NCI-H226 (cell line): ENCODE measurements at regions not wholly inside any gene's neighbourhood (a gene's known extent, or its start where the extent isn't known, plus 50 kb on each side); places are given as distances from the start of the nearest gene placed in this dataset.
"Not testable (repeated sequence)": the region's sequence is repeated elsewhere in the genome, so short reads cannot be mapped to it uniquely, and the experiment has no call there.

ENCODE experiments used
- DNase-seq: peaks from one replicate; pipeline ENCODE4 v3.0.0-alpha.2; 2015

- no peak for DNase-seq
Measured at GRCh38 chr3:66860771-66861170, 137.3 kb upstream of the KBTBD8 start.

- DNase-seq, result no peak
Measured at GRCh38 chr3:66863205-66864111, 134.6 kb upstream of the KBTBD8 start.

- no peak for DNase-seq
Measured at GRCh38 chr3:66884659-66885058, 113.4 kb upstream of the KBTBD8 start.

- no peak for DNase-seq
Measured at GRCh38 chr3:66885326-66886000, 112.6 kb upstream of the KBTBD8 start.

GRCh38 chr3:66889750-66890494 lies 108.2 kb upstream of the KBTBD8 start:
- DNase-seq, result no peak

GRCh38 chr3:66898155-66898554 lies 100.0 kb upstream of the KBTBD8 start:
- DNase-seq, result no peak

GRCh38 chr3:66904336-66904735 lies 93.8 kb upstream of the KBTBD8 start:
- no peak for DNase-seq

GRCh38 chr3:66904831-66905493 lies 93.1 kb upstream of the KBTBD8 start:
- DNase-seq, result peak; percentile 1

GRCh38 chr3:66907136-66907535 lies 91.0 kb upstream of the KBTBD8 start:
- no peak for DNase-seq

GRCh38 chr3:66910266-66911055 lies 87.6 kb upstream of the KBTBD8 start:
- DNase-seq, result no peak

GRCh38 chr3:66912306-66912705 lies 85.8 kb upstream of the KBTBD8 start:
- no peak for DNase-seq

- DNase-seq, result no peak
Measured at GRCh38 chr3:66922058-66922457, 76.0 kb upstream of the KBTBD8 start.

- no peak for DNase-seq
Measured at GRCh38 chr3:66923969-66924368, 74.1 kb upstream of the KBTBD8 start.

- no peak for DNase-seq
Measured at GRCh38 chr3:66928252-66928651, 69.9 kb upstream of the KBTBD8 start.

GRCh38 chr3:66931291-66931690 lies 66.8 kb upstream of the KBTBD8 start:
- no peak for DNase-seq

GRCh38 chr3:66931699-66932098 lies 66.4 kb upstream of the KBTBD8 start:
- DNase-seq, result no peak

GRCh38 chr3:66933233-66933632 lies 64.9 kb upstream of the KBTBD8 start:
- DNase-seq, result no peak

- DNase-seq, result no peak
Measured at GRCh38 chr3:66934041-66934440, 64.1 kb upstream of the KBTBD8 start.

GRCh38 chr3:66934725-66935124 lies 63.4 kb upstream of the KBTBD8 start:
- DNase-seq, result no peak

GRCh38 chr3:66937041-66937440 lies 61.1 kb upstream of the KBTBD8 start:
- not testable (repeated sequence) for DNase-seq

GRCh38 chr3:66938338-66938963 lies 59.7 kb upstream of the KBTBD8 start:
- peak; percentile 1 for DNase-seq

- no peak for DNase-seq
Measured at GRCh38 chr3:66948041-66948440, 50.1 kb upstream of the KBTBD8 start.
